GM19328 (cell line): ENCODE measurements at regions not wholly inside any gene's neighbourhood (a gene's known extent, or its start where the extent isn't known, plus 50 kb on each side); places are given as distances from the start of the nearest gene placed in this dataset.

Experiments
- ATAC-seq: cut with Tn5 transposase; IDR thresholded peaks from one replicate; pipeline ENCODE4 v1.9.1; 2021; ENCODE audit warnings: mild to moderate bottlenecking, moderate library complexity; ENCODE audit not compliant: unreplicated experiment

- no peak for ATAC-seq
These were observed 900.6 kb downstream of the VRK1 start for GRCh38 chr14:97697772-97698171.

GRCh38 chr14:97699026-97699425 lies 901.8 kb downstream of the VRK1 start:
- no peak for ATAC-seq

- no peak for ATAC-seq
These were observed 906.0 kb downstream of the VRK1 start for GRCh38 chr14:97703006-97703760.

- ATAC-seq: no peak
These were observed 907.2 kb downstream of the VRK1 start for GRCh38 chr14:97704316-97704885.

- ATAC-seq: no peak
These were observed 907.9 kb downstream of the VRK1 start for GRCh38 chr14:97705107-97705506.

GRCh38 chr14:97705976-97706375 lies 908.8 kb downstream of the VRK1 start:
- ATAC-seq: no peak

GRCh38 chr14:97706819-97707218 lies 909.6 kb downstream of the VRK1 start:
- no peak for ATAC-seq

GRCh38 chr14:97707603-97708002 lies 910.4 kb downstream of the VRK1 start:
- no peak for ATAC-seq

GRCh38 chr14:97709552-97709951 lies 912.4 kb downstream of the VRK1 start:
- ATAC-seq: no peak

GRCh38 chr14:97710726-97711125 lies 913.5 kb downstream of the VRK1 start:
- no peak for ATAC-seq

GRCh38 chr14:97712471-97712870 lies 915.3 kb downstream of the VRK1 start:
- ATAC-seq: no peak

- no peak for ATAC-seq
These were observed 915.8 kb downstream of the VRK1 start for GRCh38 chr14:97713023-97713422.

GRCh38 chr14:97718886-97719442 lies 921.8 kb downstream of the VRK1 start:
- ATAC-seq: no peak

- ATAC-seq: no peak
These were observed 922.7 kb downstream of the VRK1 start for GRCh38 chr14:97719931-97720330.

GRCh38 chr14:97723351-97723750 lies 926.2 kb downstream of the VRK1 start:
- no peak for ATAC-seq

GRCh38 chr14:97723819-97724218 lies 926.6 kb downstream of the VRK1 start:
- no peak for ATAC-seq

GRCh38 chr14:97724265-97724731 lies 927.1 kb downstream of the VRK1 start:
- no peak for ATAC-seq

GRCh38 chr14:97726676-97727075 lies 929.5 kb downstream of the VRK1 start:
- ATAC-seq: no peak

- no peak for ATAC-seq
These were observed 933.5 kb downstream of the VRK1 start for GRCh38 chr14:97730706-97731105.

GRCh38 chr14:97731800-97732199 lies 934.6 kb downstream of the VRK1 start:
- no peak for ATAC-seq

- no peak for ATAC-seq
These were observed 950.1 kb downstream of the VRK1 start for GRCh38 chr14:97747316-97747715.

GRCh38 chr14:97748616-97749015 lies 951.4 kb downstream of the VRK1 start:
- ATAC-seq: no peak
